ENCODE measurements at regions not wholly inside any gene's neighbourhood (a gene's known extent, or its start where the extent isn't known, plus 50 kb on each side); places are given as distances from the start of the nearest gene placed in this dataset.

GRCh38 chr11:104369761-104370160 lies 205.8 kb upstream of the PDGFD start:
- Histone ChIP-seq H3K27ac (ENCODE audit: low read length) (no peak overlapping the region), H3K36me3 (ENCODE audit: control insufficient read depth, insufficient read depth, low read length) (no peaks in the 10 kb centered on the region), H3K9me3 (ENCODE audit: control insufficient read depth, low read depth, low read length) (peaks cover 6% of the 10 kb centered on the region), H3K27me3 (ENCODE audit: control insufficient read depth, insufficient read depth, low read length) (no peaks in the 10 kb centered on the region), H3K4me1 (ENCODE audit: control insufficient read depth, insufficient read depth, low read length) (no peaks in the 10 kb centered on the region), H3K4me3 (ENCODE audit: low read length) (no peak overlapping the region)
- no peak for DNase-seq
- 93% methylated on average over 2 of the region's 4 CpGs for WGBS (ENCODE audit: insufficient coverage, low lambda C conversion rate)

- H3K4me3 ChIP-seq (ENCODE audit: low read length): no peak overlapping the region
- H3K27me3 ChIP-seq (ENCODE audit: control insufficient read depth, insufficient read depth, low read length): no peaks in the 10 kb centered on the region
- no CpG with 5 or more reads among the region's 33 CpGs for WGBS (ENCODE audit: insufficient coverage, low lambda C conversion rate)
- H3K36me3 ChIP-seq (ENCODE audit: control insufficient read depth, insufficient read depth, low read length): no peaks in the 10 kb centered on the region
- H3K27ac ChIP-seq (ENCODE audit: low read length): no peak overlapping the region
- peaks cover 6% of the 10 kb centered on the region for H3K9me3 ChIP-seq (ENCODE audit: control insufficient read depth, low read depth, low read length)
- no peaks in the 10 kb centered on the region for H3K4me1 ChIP-seq (ENCODE audit: control insufficient read depth, insufficient read depth, low read length)
- no peak for DNase-seq
Observed at GRCh38 chr11:104366321-104366734, 202.4 kb upstream of the PDGFD start.

- DNase-seq: no peak
- H3K4me3 ChIP-seq (ENCODE audit: low read length): no peak overlapping the region
- no CpG with 5 or more reads among the region's 6 CpGs for WGBS (ENCODE audit: insufficient coverage, low lambda C conversion rate)
- H3K27ac ChIP-seq (ENCODE audit: low read length): no peak overlapping the region
- no peaks in the 10 kb centered on the region for H3K4me1 ChIP-seq (ENCODE audit: control insufficient read depth, insufficient read depth, low read length)
- H3K27me3 ChIP-seq (ENCODE audit: control insufficient read depth, insufficient read depth, low read length): no peaks in the 10 kb centered on the region
- no peaks in the 10 kb centered on the region for H3K36me3 ChIP-seq (ENCODE audit: control insufficient read depth, insufficient read depth, low read length)
- H3K9me3 ChIP-seq (ENCODE audit: control insufficient read depth, low read depth, low read length): peaks cover 6% of the 10 kb centered on the region
Observed at GRCh38 chr11:104365676-104366075, 201.7 kb upstream of the PDGFD start.

- Histone ChIP-seq H3K4me3 (ENCODE audit: low read length) (no peak overlapping the region), H3K9me3 (ENCODE audit: control insufficient read depth, low read depth, low read length) (peaks cover 6% of the 10 kb centered on the region), H3K27ac (ENCODE audit: low read length) (no peak overlapping the region), H3K27me3 (ENCODE audit: control insufficient read depth, insufficient read depth, low read length) (no peaks in the 10 kb centered on the region), H3K4me1 (ENCODE audit: control insufficient read depth, insufficient read depth, low read length) (no peaks in the 10 kb centered on the region), H3K36me3 (ENCODE audit: control insufficient read depth, insufficient read depth, low read length) (no peaks in the 10 kb centered on the region)
- DNase-seq: no peak
- no CpG with 5 or more reads among the region's 1 CpG for WGBS (ENCODE audit: insufficient coverage, low lambda C conversion rate)
Observed at GRCh38 chr11:104361975-104362374, 198.0 kb upstream of the PDGFD start.

GRCh38 chr11:104352036-104352435 lies 188.1 kb upstream of the PDGFD start:
- 65% methylated on average over 2 of the region's 4 CpGs for WGBS (ENCODE audit: insufficient coverage, low lambda C conversion rate)
- Histone ChIP-seq H3K4me1 (ENCODE audit: control insufficient read depth, insufficient read depth, low read length) (no peaks in the 10 kb centered on the region), H3K27ac (ENCODE audit: low read length) (no peak overlapping the region), H3K9me3 (ENCODE audit: control insufficient read depth, low read depth, low read length) (no peaks in the 10 kb centered on the region), H3K4me3 (ENCODE audit: low read length) (no peak overlapping the region), H3K36me3 (ENCODE audit: control insufficient read depth, insufficient read depth, low read length) (no peaks in the 10 kb centered on the region), H3K27me3 (ENCODE audit: control insufficient read depth, insufficient read depth, low read length) (no peaks in the 10 kb centered on the region)
- no peak for DNase-seq

GRCh38 chr11:104343578-104343977 lies 179.6 kb upstream of the PDGFD start:
- 86% methylated on average over 1 of the region's 1 CpG for WGBS (ENCODE audit: insufficient coverage, low lambda C conversion rate)

GRCh38 chr11:104340590-104340989 lies 176.6 kb upstream of the PDGFD start:
- DNase-seq: no peak
- Histone ChIP-seq H3K27ac (ENCODE audit: low read length) (no peak overlapping the region), H3K27me3 (ENCODE audit: control insufficient read depth, insufficient read depth, low read length) (no peaks in the 10 kb centered on the region), H3K36me3 (ENCODE audit: control insufficient read depth, insufficient read depth, low read length) (no peaks in the 10 kb centered on the region), H3K9me3 (ENCODE audit: control insufficient read depth, low read depth, low read length) (no peaks in the 10 kb centered on the region), H3K4me1 (ENCODE audit: control insufficient read depth, insufficient read depth, low read length) (no peaks in the 10 kb centered on the region), H3K4me3 (ENCODE audit: low read length) (no peak overlapping the region)
- 69% methylated on average over 2 of the region's 2 CpGs for WGBS (ENCODE audit: insufficient coverage, low lambda C conversion rate)

More at GRCh38 chr11:104343578-104343977, 179.6 kb upstream of the PDGFD start:
- no peaks in the 10 kb centered on the region for H3K4me1 ChIP-seq (ENCODE audit: control insufficient read depth, insufficient read depth, low read length)
- no peaks in the 10 kb centered on the region for H3K27me3 ChIP-seq (ENCODE audit: control insufficient read depth, insufficient read depth, low read length)
- H3K4me3 ChIP-seq (ENCODE audit: low read length): no peak overlapping the region
- no peak for DNase-seq
- no peaks in the 10 kb centered on the region for H3K9me3 ChIP-seq (ENCODE audit: control insufficient read depth, low read depth, low read length)
- no peak overlapping the region for H3K27ac ChIP-seq (ENCODE audit: low read length)
- no peaks in the 10 kb centered on the region for H3K36me3 ChIP-seq (ENCODE audit: control insufficient read depth, insufficient read depth, low read length)

GRCh38 chr11:104339380-104339831 lies 175.5 kb upstream of the PDGFD start:
- H3K9me3 ChIP-seq (ENCODE audit: control insufficient read depth, low read depth, low read length): no peaks in the 10 kb centered on the region
- no peak for DNase-seq
- no peaks in the 10 kb centered on the region for H3K27me3 ChIP-seq (ENCODE audit: control insufficient read depth, insufficient read depth, low read length)
- WGBS (ENCODE audit: insufficient coverage, low lambda C conversion rate): 100% methylated on average over 1 of the region's 10 CpGs
- no peaks in the 10 kb centered on the region for H3K36me3 ChIP-seq (ENCODE audit: control insufficient read depth, insufficient read depth, low read length)
- H3K4me1 ChIP-seq (ENCODE audit: control insufficient read depth, insufficient read depth, low read length): no peaks in the 10 kb centered on the region
- H3K4me3 ChIP-seq (ENCODE audit: low read length): no peak overlapping the region
- H3K27ac ChIP-seq (ENCODE audit: low read length): no peak overlapping the region

GRCh38 chr11:104338186-104338585 lies 174.2 kb upstream of the PDGFD start:
- 100% methylated on average over 1 of the region's 1 CpG for WGBS (ENCODE audit: insufficient coverage, low lambda C conversion rate)
- no peak for DNase-seq
- no peaks in the 10 kb centered on the region for H3K36me3 ChIP-seq (ENCODE audit: control insufficient read depth, insufficient read depth, low read length)
- no peak overlapping the region for H3K4me3 ChIP-seq (ENCODE audit: low read length)
- no peaks in the 10 kb centered on the region for H3K27me3 ChIP-seq (ENCODE audit: control insufficient read depth, insufficient read depth, low read length)
- H3K4me1 ChIP-seq (ENCODE audit: control insufficient read depth, insufficient read depth, low read length): no peaks in the 10 kb centered on the region
- H3K9me3 ChIP-seq (ENCODE audit: control insufficient read depth, low read depth, low read length): no peaks in the 10 kb centered on the region
- H3K27ac ChIP-seq (ENCODE audit: low read length): no peak overlapping the region

- H3K27me3 ChIP-seq (ENCODE audit: control insufficient read depth, insufficient read depth, low read length): no peaks in the 10 kb centered on the region
- no peaks in the 10 kb centered on the region for H3K36me3 ChIP-seq (ENCODE audit: control insufficient read depth, insufficient read depth, low read length)
- WGBS (ENCODE audit: insufficient coverage, low lambda C conversion rate): no CpG with 5 or more reads among the region's 3 CpGs
- H3K9me3 ChIP-seq (ENCODE audit: control insufficient read depth, low read depth, low read length): no peaks in the 10 kb centered on the region
- no peaks in the 10 kb centered on the region for H3K4me1 ChIP-seq (ENCODE audit: control insufficient read depth, insufficient read depth, low read length)
- DNase-seq: no peak
- no peak overlapping the region for H3K4me3 ChIP-seq (ENCODE audit: low read length)
- no peak overlapping the region for H3K27ac ChIP-seq (ENCODE audit: low read length)
Observed at GRCh38 chr11:104337273-104337672, 173.3 kb upstream of the PDGFD start.

GRCh38 chr11:104333977-104334376 lies 170.0 kb upstream of the PDGFD start:
- no peak overlapping the region for H3K27ac ChIP-seq (ENCODE audit: low read length)
- WGBS (ENCODE audit: insufficient coverage, low lambda C conversion rate): 100% methylated on average over 1 of the region's 4 CpGs
- no peaks in the 10 kb centered on the region for H3K9me3 ChIP-seq (ENCODE audit: control insufficient read depth, low read depth, low read length)
- no peaks in the 10 kb centered on the region for H3K4me1 ChIP-seq (ENCODE audit: control insufficient read depth, insufficient read depth, low read length)
- H3K36me3 ChIP-seq (ENCODE audit: control insufficient read depth, insufficient read depth, low read length): no peaks in the 10 kb centered on the region
- no peak for DNase-seq
- H3K4me3 ChIP-seq (ENCODE audit: low read length): no peak overlapping the region
- no peaks in the 10 kb centered on the region for H3K27me3 ChIP-seq (ENCODE audit: control insufficient read depth, insufficient read depth, low read length)
